Panc1 (cell line): ENCODE measurements at regions not wholly inside any gene's neighbourhood (a gene's known extent, or its start where the extent isn't known, plus 50 kb on each side); places are given as distances from the start of the nearest gene placed in this dataset.

Experiments
- ATAC-seq: fragments of 200-7000 bp; cut with Tn5 transposase; 2 replicates; pipeline ENCODE4 v1.9.1; 2020; ENCODE audit warnings: mild to moderate bottlenecking, moderate library complexity
- BruUV-seq: library from RNA; stranded (reverse); fragments of 400-500 nt; replicated peaks from 2 replicates; lab custom pipeline; 2021; lab: Mats Ljungman, UMichigan
- CTCF ChIA-PET: fragments of 300-600 bp; sonication (Branson Sonifier 250); formaldehyde crosslinking; loops from one replicate; lab custom pipeline; 2022; ENCODE audit warnings: antibody characterized with exemption; lab: Charles Lee
- POLR2A ChIA-PET: fragments of 300-600 bp; sonication (Branson Sonifier 250); formaldehyde crosslinking; loops from one replicate; lab custom pipeline; 2022; ENCODE audit warnings: antibody characterized with exemption; lab: Charles Lee
- DNase-seq: peaks from one replicate; pipeline ENCODE4 v3.0.0-alpha.2; 2010; ENCODE audit warnings: low read depth, low spot score
- H3K27ac ChIP-seq: 2 replicates; pipeline ENCODE4 v1.5.1; 2011; ENCODE audit warnings: mild to moderate bottlenecking, low read length, inconsistent platforms
- H3K27me3 ChIP-seq: fragments of 200-500 bp; sonication (Bioruptor generic); 2 replicates; pipeline ENCODE4 v1.6.0; 2014; ENCODE audit warnings: low read length, inconsistent platforms; ENCODE audit not compliant: control insufficient read depth, insufficient read depth
- H3K36me3 ChIP-seq: fragments of 200-500 bp; sonication (Bioruptor generic); 2 replicates; pipeline ENCODE4 v1.5.1; 2014; ENCODE audit warnings: inconsistent platforms, mild to moderate bottlenecking, low read length, moderate library complexity; ENCODE audit not compliant: control insufficient read depth, insufficient read depth
- H3K4me1 ChIP-seq: 2 replicates; pipeline ENCODE4 v1.5.1; 2011; ENCODE audit warnings: inconsistent platforms, mild to moderate bottlenecking, low read length, moderate library complexity; ENCODE audit not compliant: control insufficient read depth, insufficient read depth
- H3K4me3 ChIP-seq, 2 experiments: 2 replicates each; pipeline ENCODE4 v1.5.1; 2011 to 2012; ENCODE audit warnings: low read depth in 2 of 2, low read length in 2 of 2, mild to moderate bottlenecking in 2 of 2, inconsistent platforms in 1 of 2, moderate library complexity in 1 of 2
- H3K9me3 ChIP-seq: fragments of 200-500 bp; sonication (Bioruptor generic); 2 replicates; pipeline ENCODE4 v1.5.1; 2014; ENCODE audit warnings: low read depth, mild to moderate bottlenecking, inconsistent platforms, low read length, moderate library complexity; ENCODE audit not compliant: control insufficient read depth, insufficient read depth
- POLR2AphosphoS5 ChIP-seq: IDR thresholded peaks from 2 replicates; pipeline ENCODE4 v1.6.1; 2012; ENCODE audit warnings: mild to moderate bottlenecking, low read depth, low read length, moderate library complexity
- REST ChIP-seq, 2 experiments: IDR thresholded peaks; 2 replicates each; pipeline ENCODE4 v1.6.1; 2011 to 2012; ENCODE audit warnings: low read depth in 2 of 2, control low read depth in 1 of 2, low read length in 1 of 2, mild to moderate bottlenecking in 1 of 2, moderate library complexity in 1 of 2; ENCODE audit not compliant: insufficient read depth in 1 of 2
- SIN3A ChIP-seq: IDR thresholded peaks from 2 replicates; pipeline ENCODE4 v1.6.1; 2012; ENCODE audit warnings: low read depth, mild to moderate bottlenecking, low read length, moderate library complexity, borderline replicate concordance; ENCODE audit not compliant: insufficient read depth
- TCF7L2 ChIP-seq: IDR thresholded peaks from 2 replicates; pipeline ENCODE4 v1.6.1; 2011; ENCODE audit warnings: mild to moderate bottlenecking, low read depth, low read length, inconsistent platforms
- in situ Hi-C: cut with HindIII; loops from 2 replicates; pipeline ENCODE4 v1.10.0; 2016; ENCODE audit warnings: low sequenced_read_pairs, low pct_unique_long_range_greater_than_20kb
- intact Hi-C: fragments of 100-400 bp; cut with micrococcal nuclease; formaldehyde crosslinking; loops from one replicate; pipeline ENCODE4 v1.10.0; 2022; ENCODE audit not compliant: unreplicated experiment
- TF ChIP-seq, protein P1 (sequence below): fragments of 450-650 bp; IDR thresholded peaks from 2 replicates; pipeline ENCODE4 v1.5.1; 2017; ENCODE audit warnings: mild to moderate bottlenecking

GRCh38 chr4:187944179-187944578 lies 51.4 kb upstream of the ZFP42 start:
- ChIA-PET POLR2A (no interaction called here), CTCF (no interaction called here)
- BruUV-seq, result no TSS peak
- in situ Hi-C loops, result no loop called here
- intact Hi-C loops, result no loop called here
- no peak overlapping the region for H3K4me3 ChIP-seq
- ATAC-seq (no peak), DNase-seq (no peak)
- no peaks in the 10 kb centered on the region for H3K4me1 ChIP-seq
- no peaks in the 10 kb centered on the region for H3K36me3 ChIP-seq
- no peaks in the 10 kb centered on the region for H3K27me3 ChIP-seq
- no peaks in the 10 kb centered on the region for H3K9me3 ChIP-seq
- no peak overlapping the region for H3K27ac ChIP-seq
- no peak for TF ChIP-seq REST (IDR thresholded peaks at IDR 0.05; ENCODE audit: insufficient read depth in 1 of 2, low read depth in 2 of 2, low read length in 1 of 2)
- TF ChIP-seq, protein P1, sequence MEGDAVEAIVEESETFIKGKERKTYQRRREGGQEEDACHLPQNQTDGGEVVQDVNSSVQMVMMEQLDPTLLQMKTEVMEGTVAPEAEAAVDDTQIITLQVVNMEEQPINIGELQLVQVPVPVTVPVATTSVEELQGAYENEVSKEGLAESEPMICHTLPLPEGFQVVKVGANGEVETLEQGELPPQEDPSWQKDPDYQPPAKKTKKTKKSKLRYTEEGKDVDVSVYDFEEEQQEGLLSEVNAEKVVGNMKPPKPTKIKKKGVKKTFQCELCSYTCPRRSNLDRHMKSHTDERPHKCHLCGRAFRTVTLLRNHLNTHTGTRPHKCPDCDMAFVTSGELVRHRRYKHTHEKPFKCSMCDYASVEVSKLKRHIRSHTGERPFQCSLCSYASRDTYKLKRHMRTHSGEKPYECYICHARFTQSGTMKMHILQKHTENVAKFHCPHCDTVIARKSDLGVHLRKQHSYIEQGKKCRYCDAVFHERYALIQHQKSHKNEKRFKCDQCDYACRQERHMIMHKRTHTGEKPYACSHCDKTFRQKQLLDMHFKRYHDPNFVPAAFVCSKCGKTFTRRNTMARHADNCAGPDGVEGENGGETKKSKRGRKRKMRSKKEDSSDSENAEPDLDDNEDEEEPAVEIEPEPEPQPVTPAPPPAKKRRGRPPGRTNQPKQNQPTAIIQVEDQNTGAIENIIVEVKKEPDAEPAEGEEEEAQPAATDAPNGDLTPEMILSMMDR, result no peak
- TF ChIP-seq POLR2AphosphoS5, result no peak
- no peak for TF ChIP-seq SIN3A
- no peak for TF ChIP-seq TCF7L2
